Cardiac fibroblast (primary cell): ENCODE measurements at regions not wholly inside any gene's neighbourhood (a gene's known extent, or its start where the extent isn't known, plus 50 kb on each side); places are given as distances from the start of the nearest gene placed in this dataset.

Experiments
- DNase-seq, 2 donors: peaks; one replicate each; pipeline versions ENCODE4 v3.0.0 to v3.0.0-alpha.2; 2010; ENCODE audit warnings: low read depth in 2 of 2
- H3K4me3 ChIP-seq, 2 donors: replicated peaks in 1 of 2; 1 replicate in 1 of 2; 2 replicates in 1 of 2; pipeline ENCODE4 v1.5.1; 2011; ENCODE audit warnings: low read depth in 2 of 2, low read length in 2 of 2, mild to moderate bottlenecking in 2 of 2, moderate library complexity in 1 of 2
- CTCF ChIP-seq: IDR thresholded peaks from one replicate; pipeline ENCODE4 v1.5.1; 2011; ENCODE audit warnings: low read depth, mild to moderate bottlenecking, low read length, inconsistent platforms

GRCh38 chr4:129358571-129358970 lies 262.6 kb downstream of the C4orf33 start:
- H3K4me3 ChIP-seq, result no peak overlapping the region
- TF ChIP-seq CTCF, result no peak
- peak; percentile 59 to 68 for DNase-seq

- no peak overlapping the region for H3K4me3 ChIP-seq
- DNase-seq, result no peak
- TF ChIP-seq CTCF, result no peak
These were observed 263.5 kb downstream of the C4orf33 start for GRCh38 chr4:129359461-129359860.

- TF ChIP-seq CTCF, result peak; percentile 75
- H3K4me3 ChIP-seq, result no peak overlapping the region
- peak; percentile 83 for DNase-seq
These were observed 266.8 kb downstream of the C4orf33 start for GRCh38 chr4:129362691-129363274.

- no peak for DNase-seq
- H3K4me3 ChIP-seq, result no peak overlapping the region
- no peak for TF ChIP-seq CTCF
These were observed 268.9 kb downstream of the C4orf33 start for GRCh38 chr4:129364747-129365452.

- DNase-seq, result no peak
- H3K4me3 ChIP-seq, result no peak overlapping the region
- no peak for TF ChIP-seq CTCF
These were observed 273.5 kb downstream of the C4orf33 start for GRCh38 chr4:129369361-129370010.

- no peak for DNase-seq
- no peak overlapping the region for H3K4me3 ChIP-seq
- TF ChIP-seq CTCF, result no peak
These were observed 275.1 kb downstream of the C4orf33 start for GRCh38 chr4:129371065-129371464.
